ENCODE measurements at regions not wholly inside any gene's neighbourhood (a gene's known extent, or its start where the extent isn't known, plus 50 kb on each side); places are given as distances from the start of the nearest gene placed in this dataset.
"Not testable (repeated sequence)": the region's sequence is repeated elsewhere in the genome, so short reads cannot be mapped to it uniquely, and the experiment has no call there.

GRCh38 chrX:16319929-16320328 lies 152.6 kb downstream of the MAGEB17 start:
- no peak for DNase-seq (ENCODE audit: low spot score)
- FAIRE-seq: no peak

- DNase-seq (ENCODE audit: low spot score) (no peak), FAIRE-seq (no peak)
Observed at GRCh38 chrX:16320765-16321355, 153.6 kb downstream of the MAGEB17 start.

GRCh38 chrX:16333453-16333852 lies 166.2 kb downstream of the MAGEB17 start:
- FAIRE-seq (no peak), DNase-seq (ENCODE audit: low spot score) (no peak)

- FAIRE-seq: no peak
Observed at GRCh38 chrX:16335181-16335580, 167.9 kb downstream of the MAGEB17 start.

GRCh38 chrX:16347968-16348670 lies 180.8 kb downstream of the MAGEB17 start:
- DNase-seq (ENCODE audit: low spot score): no peak
- no peak for FAIRE-seq

More at GRCh38 chrX:16335181-16335580, 167.9 kb downstream of the MAGEB17 start:
- DNase-seq (ENCODE audit: low spot score): no peak

GRCh38 chrX:16357902-16358301 lies 190.6 kb downstream of the MAGEB17 start:
- DNase-seq (ENCODE audit: low spot score): no peak
- no peak for FAIRE-seq

GRCh38 chrX:16360056-16360455 lies 192.8 kb downstream of the MAGEB17 start:
- DNase-seq (ENCODE audit: low spot score); FAIRE-seq: not testable (repeated sequence)

GRCh38 chrX:16368696-16369095 lies 201.4 kb downstream of the MAGEB17 start:
- FAIRE-seq (no peak), DNase-seq (ENCODE audit: low spot score) (no peak)

- no peak for DNase-seq (ENCODE audit: low spot score)
- no peak for FAIRE-seq
Observed at GRCh38 chrX:16376056-16376455, 208.8 kb downstream of the MAGEB17 start.

- FAIRE-seq: no peak
- DNase-seq (ENCODE audit: low spot score): no peak
Observed at GRCh38 chrX:16386126-16386525, 218.8 kb downstream of the MAGEB17 start.

- FAIRE-seq (no peak), DNase-seq (ENCODE audit: low spot score) (no peak)
Observed at GRCh38 chrX:16392597-16392996, 225.3 kb downstream of the MAGEB17 start.

GRCh38 chrX:16394290-16394689 lies 227.0 kb downstream of the MAGEB17 start:
- no peak for DNase-seq (ENCODE audit: low spot score)

GRCh38 chrX:16403808-16404207 lies 236.5 kb downstream of the MAGEB17 start:
- FAIRE-seq: no peak
- DNase-seq (ENCODE audit: low spot score): no peak

More at GRCh38 chrX:16394290-16394689, 227.0 kb downstream of the MAGEB17 start:
- FAIRE-seq: no peak

GRCh38 chrX:16416588-16416987 lies 233.4 kb upstream of the S100G start:
- DNase-seq (ENCODE audit: low spot score) (no peak), FAIRE-seq (no peak)

GRCh38 chrX:16418650-16419049 lies 231.3 kb upstream of the S100G start:
- no peak for FAIRE-seq

GRCh38 chrX:16427668-16428067 lies 222.3 kb upstream of the S100G start:
- FAIRE-seq: no peak
- DNase-seq (ENCODE audit: low spot score): no peak

More at GRCh38 chrX:16418650-16419049, 231.3 kb upstream of the S100G start:
- DNase-seq (ENCODE audit: low spot score): no peak

- FAIRE-seq (no peak), DNase-seq (ENCODE audit: low spot score) (no peak)
Observed at GRCh38 chrX:16429406-16429805, 220.6 kb upstream of the S100G start.

- FAIRE-seq: no peak
Observed at GRCh38 chrX:16431266-16431665, 218.7 kb upstream of the S100G start.

GRCh38 chrX:16433021-16433420 lies 216.9 kb upstream of the S100G start:
- no peak for FAIRE-seq

More at GRCh38 chrX:16431266-16431665, 218.7 kb upstream of the S100G start:
- no peak for DNase-seq (ENCODE audit: low spot score)

GRCh38 chrX:16435399-16435986 lies 214.5 kb upstream of the S100G start:
- FAIRE-seq: no peak
- DNase-seq (ENCODE audit: low spot score): no peak

More at GRCh38 chrX:16433021-16433420, 216.9 kb upstream of the S100G start:
- DNase-seq (ENCODE audit: low spot score): no peak

- DNase-seq (ENCODE audit: low spot score) (peak; percentile 35), FAIRE-seq (no peak)
Observed at GRCh38 chrX:16436348-16437188, 213.4 kb upstream of the S100G start.

GRCh38 chrX:16440446-16440845 lies 209.5 kb upstream of the S100G start:
- FAIRE-seq: no peak
- DNase-seq (ENCODE audit: low spot score): no peak
